HG03565 (cell line): ENCODE measurements at regions not wholly inside any gene's neighbourhood (a gene's known extent, or its start where the extent isn't known, plus 50 kb on each side); places are given as distances from the start of the nearest gene placed in this dataset.
"Not testable (repeated sequence)": the region's sequence is repeated elsewhere in the genome, so short reads cannot be mapped to it uniquely, and the experiment has no call there.

Source experiments
- ATAC-seq: cut with Tn5 transposase; IDR thresholded peaks from one replicate; pipeline ENCODE4 v1.9.1; 2021; ENCODE audit warnings: mild to moderate bottlenecking, moderate library complexity; ENCODE audit not compliant: unreplicated experiment

DNA sequence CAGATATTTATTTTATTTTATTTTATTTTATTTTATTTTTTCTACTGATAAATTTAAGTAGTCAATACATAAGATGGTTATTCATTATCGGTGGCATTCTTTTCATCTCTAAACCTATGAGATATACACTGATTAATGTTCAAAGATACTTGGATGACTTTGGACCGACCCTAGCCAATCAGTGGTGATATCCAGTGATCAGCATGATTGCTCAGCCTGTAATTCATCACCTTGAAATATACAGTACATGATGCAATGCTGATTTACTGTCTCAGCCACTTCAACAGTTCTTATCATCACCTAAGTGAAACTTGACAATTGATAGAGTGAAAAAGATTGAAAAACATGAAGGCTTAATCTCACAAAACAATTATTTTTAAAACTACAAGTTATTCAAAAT, 1651.0 kb downstream of the REEP3 start:
- ATAC-seq, result no peak

DNA sequence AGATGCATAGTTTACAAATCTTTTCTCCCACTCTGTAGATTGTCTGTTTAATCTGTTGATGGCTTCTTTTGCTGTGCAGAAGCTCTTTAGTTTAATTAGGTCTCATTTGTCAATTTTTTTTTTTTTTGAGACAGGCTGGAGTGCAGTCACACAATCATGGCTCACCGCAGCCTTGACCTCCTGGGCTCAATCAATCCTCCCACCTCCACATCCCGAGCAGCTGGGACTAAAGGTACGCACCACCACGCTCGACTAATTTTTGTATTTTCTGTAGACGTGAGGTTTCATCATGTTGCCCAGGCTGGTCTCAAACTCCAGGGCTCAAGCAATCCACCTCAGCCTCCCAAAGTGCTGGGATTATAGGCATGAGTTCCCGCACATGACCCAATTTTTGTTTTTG, 1655.8 kb downstream of the REEP3 start:
- no peak for ATAC-seq

- no peak for ATAC-seq
Observed at GRCh38 chr10:65183236-65183635, 1662.0 kb downstream of the REEP3 start.

DNA sequence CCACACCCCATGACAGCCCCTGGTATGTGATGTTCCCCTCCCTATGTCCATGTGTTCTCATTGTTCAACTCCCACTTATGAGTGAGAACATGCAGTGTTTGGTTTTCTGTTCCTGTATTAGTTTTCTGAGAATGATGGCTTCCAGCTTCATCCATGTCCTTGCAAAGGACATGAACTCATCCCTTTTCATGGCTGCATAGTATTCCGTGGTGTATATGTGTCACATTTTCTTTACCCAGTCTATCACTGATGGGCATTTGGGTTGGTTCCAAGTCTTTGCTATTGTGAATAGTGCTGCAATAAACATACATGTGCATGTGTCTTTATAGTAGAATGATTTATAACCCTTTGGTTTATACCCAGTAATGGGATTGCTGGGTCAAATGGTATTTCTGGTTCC, 1665.5 kb downstream of the REEP3 start:
- ATAC-seq, result not testable (repeated sequence)

GRCh38 chr10:65194126-65194525, 1672.9 kb downstream of the REEP3 start:
- ATAC-seq, result no peak

DNA sequence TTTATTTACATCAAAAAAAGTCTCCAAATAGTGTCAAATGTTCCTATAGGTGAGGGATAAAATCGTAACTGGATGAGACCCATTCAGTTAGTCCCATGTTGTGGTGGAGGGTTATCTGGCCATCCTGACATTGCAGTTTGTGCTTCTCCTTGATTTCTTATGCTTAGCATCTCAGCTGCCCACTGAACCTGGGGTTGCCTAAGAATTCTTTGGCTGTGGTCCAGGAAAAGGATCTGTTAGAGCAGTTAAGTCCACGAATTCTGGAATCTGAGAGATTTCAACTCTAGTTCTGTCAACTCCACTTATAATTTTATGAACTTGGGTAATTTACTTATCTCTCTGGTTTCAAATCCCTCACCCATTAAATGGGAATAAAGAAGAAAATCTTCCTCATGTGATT, 1673.4 kb downstream of the REEP3 start:
- ATAC-seq, result no peak

- ATAC-seq, result no peak
Observed at GRCh38 chr10:65196111-65196510, 1674.9 kb downstream of the REEP3 start.

DNA sequence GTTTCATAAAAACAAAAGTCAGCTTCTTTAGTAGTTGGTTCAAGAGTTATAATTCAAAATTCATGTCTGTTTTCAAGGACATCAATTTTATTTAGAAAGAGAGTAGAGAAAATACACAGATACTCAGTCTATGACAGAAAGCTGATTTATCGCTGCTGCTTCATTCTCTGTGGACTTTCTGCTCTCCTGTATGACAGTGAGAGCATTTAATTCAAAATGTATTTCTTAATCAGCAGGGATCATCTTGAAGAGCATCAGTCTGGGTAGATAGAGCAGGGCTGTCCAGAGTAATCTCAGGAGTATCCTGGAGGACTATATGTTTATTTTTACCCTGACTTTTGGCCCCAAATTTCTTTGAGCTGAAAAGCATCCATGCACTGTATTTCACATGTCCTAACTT, 1676.7 kb downstream of the REEP3 start:
- ATAC-seq, result no peak

DNA sequence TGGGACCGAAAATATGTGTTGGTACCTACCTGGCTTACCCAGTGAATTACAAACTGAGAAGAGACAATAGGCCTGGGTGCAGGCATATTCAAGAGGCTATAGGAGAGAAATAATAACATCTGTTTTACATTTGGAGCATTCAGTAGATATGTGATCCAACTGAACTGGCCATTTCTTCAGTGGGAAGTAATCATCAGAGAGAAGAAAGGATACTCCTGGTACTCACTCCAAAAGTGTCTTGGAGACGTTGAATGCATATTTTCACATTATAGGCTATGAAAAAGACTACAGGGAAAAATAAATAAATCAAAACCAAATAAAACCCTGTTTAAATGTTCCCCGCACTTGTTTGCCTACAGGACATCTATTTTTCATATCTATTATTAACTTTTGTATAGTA, 1680.3 kb downstream of the REEP3 start:
- no peak for ATAC-seq

- no peak for ATAC-seq
Observed at GRCh38 chr10:65204999-65205398, 1683.8 kb downstream of the REEP3 start.

- ATAC-seq, result no peak
Observed at GRCh38 chr10:65213170-65213569, 1692.0 kb downstream of the REEP3 start.

GRCh38 chr10:65219444-65219843, 1698.2 kb downstream of the REEP3 start:
- ATAC-seq, result no peak

GRCh38 chr10:65231148-65231547, 1694.7 kb upstream of the LRRTM3 start:
- ATAC-seq, result no peak

DNA sequence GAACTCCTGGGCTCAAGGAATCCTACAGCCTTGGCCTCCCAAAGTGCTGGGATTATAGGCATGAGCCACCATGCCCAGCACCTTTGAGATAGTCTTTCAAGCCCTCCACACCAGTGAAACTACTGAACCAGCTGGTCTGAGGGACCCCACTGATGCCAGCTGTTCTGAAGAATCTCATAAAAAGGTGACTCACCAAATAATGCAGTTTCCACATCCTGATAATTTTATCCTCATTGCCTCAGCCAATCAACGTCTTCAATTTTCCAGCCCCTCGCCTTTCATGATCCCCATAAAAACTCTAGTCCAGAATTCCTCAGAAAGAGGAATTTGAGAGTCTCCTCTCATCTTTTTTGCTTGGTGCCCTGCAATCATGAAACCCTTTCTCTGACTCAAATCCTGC, 1691.6 kb upstream of the LRRTM3 start:
- ATAC-seq, result no peak

GRCh38 chr10:65235266-65235665, 1690.6 kb upstream of the LRRTM3 start:
- no peak for ATAC-seq

- no peak for ATAC-seq
Observed at GRCh38 chr10:65235846-65236245, 1690.0 kb upstream of the LRRTM3 start.

DNA sequence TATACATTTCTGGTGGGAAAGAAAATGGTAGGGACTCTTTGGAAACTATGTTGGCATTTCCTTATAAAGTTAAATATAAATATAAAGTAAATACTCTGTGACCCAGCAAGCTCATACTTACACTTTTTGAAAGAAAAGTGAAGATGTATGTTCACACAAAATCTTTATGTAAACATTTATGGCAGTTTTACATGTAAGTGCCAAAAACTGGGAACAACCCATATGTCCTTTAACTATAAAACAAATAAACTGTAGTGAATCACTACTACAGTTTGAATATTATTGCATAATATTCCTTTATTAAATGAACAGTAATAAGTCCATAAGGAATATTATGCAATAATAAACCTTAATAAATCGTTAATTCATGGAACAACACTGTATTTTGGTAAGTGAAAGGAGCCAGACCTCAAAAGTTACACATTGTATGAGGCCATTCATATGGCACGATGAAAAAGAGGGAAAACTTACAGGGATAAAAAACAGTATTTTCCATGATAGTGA, 1660.3 kb upstream of the LRRTM3 start:
- ATAC-seq, result no peak

DNA sequence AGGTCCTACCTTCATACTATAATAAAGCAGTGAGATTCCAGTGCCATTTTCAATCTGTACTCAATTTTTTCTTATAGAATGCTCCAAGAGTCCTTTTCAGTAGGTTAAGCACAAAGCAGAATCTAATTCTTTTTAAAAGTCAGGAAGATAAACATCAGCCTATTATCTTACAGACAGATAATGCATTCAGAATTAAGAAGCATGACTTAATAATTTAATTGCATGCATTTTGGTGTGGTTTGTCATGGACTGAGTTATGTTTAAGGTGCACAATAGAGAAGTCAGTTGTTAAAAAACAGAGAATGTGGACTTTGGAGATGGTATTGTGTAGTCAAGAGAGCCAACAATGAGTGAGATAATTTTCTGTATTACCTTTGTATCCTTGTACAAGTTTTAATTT, 1656.3 kb upstream of the LRRTM3 start:
- ATAC-seq, result not testable (repeated sequence)

- ATAC-seq, result no peak
Observed at GRCh38 chr10:65270969-65271368, 1654.9 kb upstream of the LRRTM3 start.

DNA sequence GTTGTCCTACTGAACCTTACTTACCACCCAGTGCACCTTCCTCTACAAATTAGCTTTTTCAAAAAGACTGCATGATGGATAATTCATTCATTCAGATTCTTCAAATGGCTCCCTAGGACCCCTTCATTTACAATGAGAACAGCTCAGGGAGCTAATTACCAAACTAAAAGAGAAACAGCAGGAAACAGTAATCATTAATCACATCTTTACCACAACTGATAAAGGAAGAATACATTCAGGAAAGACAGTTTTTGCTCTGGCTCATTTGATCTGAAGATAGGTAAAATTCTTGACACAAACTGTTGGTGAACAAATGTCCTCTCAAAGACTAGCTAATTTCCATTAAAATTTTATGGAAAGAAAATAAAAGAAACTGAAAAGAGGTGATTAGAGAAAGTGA, 1652.7 kb upstream of the LRRTM3 start:
- ATAC-seq, result no peak

DNA sequence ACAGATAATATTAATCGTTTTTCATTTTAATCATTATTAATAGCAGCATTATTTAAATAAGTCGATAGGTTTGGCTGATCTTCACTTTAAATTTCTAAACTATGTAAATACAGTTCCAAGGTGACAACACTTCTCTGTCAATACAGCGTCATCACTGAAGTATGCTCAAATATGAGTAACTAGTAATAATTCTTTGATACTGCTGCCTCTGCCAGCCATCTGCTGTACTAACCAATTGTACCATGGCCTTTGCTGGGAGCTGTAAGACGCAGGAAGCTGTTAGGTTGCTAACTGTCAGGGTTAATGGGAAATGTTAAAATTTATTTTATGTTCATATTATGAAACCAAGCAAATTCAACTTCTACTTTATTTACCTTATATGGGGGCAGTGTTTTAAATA, 1650.5 kb upstream of the LRRTM3 start:
- no peak for ATAC-seq

- ATAC-seq, result no peak
Observed at GRCh38 chr10:65284495-65285041, 1641.3 kb upstream of the LRRTM3 start.

DNA sequence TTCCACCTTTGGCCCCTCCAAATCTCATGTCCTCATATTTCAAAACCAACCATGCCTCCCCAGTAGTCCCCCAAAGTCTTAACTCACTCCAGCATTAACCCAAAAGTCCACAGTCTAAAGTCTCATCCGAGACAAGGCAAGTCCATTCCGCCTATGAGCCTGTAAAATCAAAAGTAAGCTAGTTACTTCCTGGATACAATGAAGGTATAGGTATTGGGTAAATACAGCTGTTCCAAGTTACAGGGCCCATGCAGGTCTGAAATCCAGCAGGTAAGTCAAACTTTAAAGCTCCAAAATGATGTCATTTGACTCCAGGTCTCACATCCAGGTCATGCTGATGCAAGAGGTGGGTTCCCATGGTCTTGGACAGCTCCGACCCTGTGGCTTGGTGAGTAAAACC, 1640.1 kb upstream of the LRRTM3 start:
- ATAC-seq, result not testable (repeated sequence)
